ENCODE measurements at regions not wholly inside any gene's neighbourhood (a gene's known extent, or its start where the extent isn't known, plus 50 kb on each side); places are given as distances from the start of the nearest gene placed in this dataset.

DNA sequence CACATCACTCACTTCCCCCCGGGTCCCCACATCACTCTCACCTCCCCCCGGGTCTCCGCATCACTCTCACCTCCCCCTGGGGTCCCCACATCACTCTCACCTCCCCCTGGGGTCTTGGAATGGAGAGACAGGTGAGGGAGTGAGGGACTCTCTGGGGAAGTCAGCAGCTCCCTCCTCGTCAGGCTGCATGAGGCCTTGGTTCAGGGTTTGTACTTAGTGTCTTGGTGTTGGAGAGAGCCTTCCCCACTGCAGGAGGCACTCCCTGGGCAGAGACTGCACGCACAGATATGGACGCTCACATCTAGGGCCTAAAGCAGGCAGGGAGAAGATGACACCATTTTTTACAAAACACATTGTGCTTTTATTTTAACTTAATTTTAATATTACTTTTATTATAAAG is 56.5 kb upstream of the IRX4 start:
- ATAC-seq (replicated peaks) (no peak), DNase-seq (no peak)
- peaks cover 35 to 69% of the 10 kb centered on the region in 2 donors for H3K27me3 Mint-ChIP-seq
- H3K36me3 Mint-ChIP-seq (ENCODE audit: insufficient read depth), result no peaks in the 10 kb centered on the region
- H3K4me3 Mint-ChIP-seq, result no peak overlapping the region
- H3K4me1 Mint-ChIP-seq (ENCODE audit: low read depth in 2 of 2), result no peaks in the 10 kb centered on the region
- H3K27ac Mint-ChIP-seq, result no peak overlapping the region
- no peaks in the 10 kb centered on the region for H3K9me3 Mint-ChIP-seq

- H3K9me3 Mint-ChIP-seq, result no peaks in the 10 kb centered on the region
- H3K27ac Mint-ChIP-seq, result no peak overlapping the region
- H3K4me3 Mint-ChIP-seq, result no peak overlapping the region
- no peak for ATAC-seq (replicated peaks)
- H3K36me3 Mint-ChIP-seq (ENCODE audit: insufficient read depth), result no peaks in the 10 kb centered on the region
- H3K4me1 Mint-ChIP-seq (ENCODE audit: low read depth in 2 of 2), result no peaks in the 10 kb centered on the region
- H3K27me3 Mint-ChIP-seq, result peaks cover 32 to 66% of the 10 kb centered on the region in 2 donors
- DNase-seq, result no peak
Measured at GRCh38 chr5:1938310-1939000, 55.7 kb upstream of the IRX4 start.

- peaks cover 32 to 65% of the 10 kb centered on the region in 2 donors for H3K27me3 Mint-ChIP-seq
- no peak overlapping the region for H3K4me3 Mint-ChIP-seq
- H3K4me1 Mint-ChIP-seq (ENCODE audit: low read depth in 2 of 2), result no peaks in the 10 kb centered on the region
- no peak overlapping the region for H3K27ac Mint-ChIP-seq
- no peak for ATAC-seq (replicated peaks)
- no peak for DNase-seq
- no peaks in the 10 kb centered on the region for H3K36me3 Mint-ChIP-seq (ENCODE audit: insufficient read depth)
- no peaks in the 10 kb centered on the region for H3K9me3 Mint-ChIP-seq
Measured at GRCh38 chr5:1937590-1937989, 54.9 kb upstream of the IRX4 start.

DNA sequence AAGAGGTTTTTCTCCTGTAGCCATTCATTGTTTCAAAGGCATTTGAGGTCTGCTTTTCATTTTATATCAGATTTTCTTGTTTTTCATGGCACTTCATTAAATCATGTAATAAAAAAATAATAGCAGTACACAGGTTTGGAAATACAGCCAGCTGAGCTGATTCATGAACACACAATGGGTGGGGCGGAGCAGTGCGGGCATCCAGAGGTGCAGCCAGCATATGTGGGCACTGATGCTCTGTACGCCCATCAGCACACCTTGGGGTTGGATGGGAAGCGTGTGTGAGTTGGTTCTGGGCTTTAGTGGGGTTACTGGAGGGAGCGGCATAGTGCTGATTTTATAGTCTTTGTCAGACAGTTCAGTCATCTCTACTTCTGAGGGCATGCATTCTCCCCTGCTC is 54.2 kb upstream of the IRX4 start:
- no peak overlapping the region for H3K4me3 Mint-ChIP-seq
- H3K4me1 Mint-ChIP-seq (ENCODE audit: low read depth in 2 of 2), result no peaks in the 10 kb centered on the region
- ATAC-seq (replicated peaks) (no peak), DNase-seq (no peak)
- no peaks in the 10 kb centered on the region for H3K36me3 Mint-ChIP-seq (ENCODE audit: insufficient read depth)
- no peaks in the 10 kb centered on the region for H3K9me3 Mint-ChIP-seq
- no peak overlapping the region for H3K27ac Mint-ChIP-seq
- H3K27me3 Mint-ChIP-seq, result peaks cover 32 to 65% of the 10 kb centered on the region in 2 donors

- no peak overlapping the region for H3K27ac Mint-ChIP-seq
- H3K27me3 Mint-ChIP-seq, result peaks cover 32 to 65% of the 10 kb centered on the region in 2 donors
- no peaks in the 10 kb centered on the region for H3K4me1 Mint-ChIP-seq (ENCODE audit: low read depth in 2 of 2)
- H3K9me3 Mint-ChIP-seq, result no peaks in the 10 kb centered on the region
- no peaks in the 10 kb centered on the region for H3K36me3 Mint-ChIP-seq (ENCODE audit: insufficient read depth)
- ATAC-seq (replicated peaks) (no peak), DNase-seq (no peak)
- H3K4me3 Mint-ChIP-seq, result no peak overlapping the region
Measured at GRCh38 chr5:1936413-1936812, 53.7 kb upstream of the IRX4 start.

- Mint-ChIP-seq H3K27me3 (peaks cover 24 to 63% of the 10 kb centered on the region in 2 donors), H3K4me3 (no peak overlapping the region), H3K4me1 (ENCODE audit: low read depth in 2 of 2) (no peaks in the 10 kb centered on the region), H3K9me3 (no peaks in the 10 kb centered on the region), H3K36me3 (ENCODE audit: insufficient read depth) (no peaks in the 10 kb centered on the region), H3K27ac (no peak overlapping the region)
- no peak for ATAC-seq (replicated peaks)
- no peak for DNase-seq
Measured at GRCh38 chr5:1934801-1935429, 52.2 kb upstream of the IRX4 start.

- H3K4me3 Mint-ChIP-seq, result no peak overlapping the region
- H3K9me3 Mint-ChIP-seq, result no peaks in the 10 kb centered on the region
- no peaks in the 10 kb centered on the region for H3K36me3 Mint-ChIP-seq (ENCODE audit: insufficient read depth)
- no peaks in the 10 kb centered on the region for H3K4me1 Mint-ChIP-seq (ENCODE audit: low read depth in 2 of 2)
- no peak overlapping the region for H3K27ac Mint-ChIP-seq
- DNase-seq, result no peak
- no peak for ATAC-seq (replicated peaks)
- peaks cover 24 to 54% of the 10 kb centered on the region in 2 donors for H3K27me3 Mint-ChIP-seq
Measured at GRCh38 chr5:1934056-1934394, 51.3 kb upstream of the IRX4 start.

- H3K27me3 Mint-ChIP-seq, result peaks cover 24 to 49% of the 10 kb centered on the region in 2 donors
- no peak overlapping the region for H3K4me3 Mint-ChIP-seq
- H3K27ac Mint-ChIP-seq, result no peak overlapping the region
- no peaks in the 10 kb centered on the region for H3K4me1 Mint-ChIP-seq (ENCODE audit: low read depth in 2 of 2)
- no peaks in the 10 kb centered on the region for H3K36me3 Mint-ChIP-seq (ENCODE audit: insufficient read depth)
- ATAC-seq (replicated peaks) (no peak), DNase-seq (no peak)
- H3K9me3 Mint-ChIP-seq, result no peaks in the 10 kb centered on the region
Measured at GRCh38 chr5:1933364-1934055, 50.8 kb upstream of the IRX4 start.

All from effector memory CD8-positive, alpha-beta T cell (primary cell).